Ovary (tissue), 7 donors: ENCODE measurements at regions not wholly inside any gene's neighbourhood (a gene's known extent, or its start where the extent isn't known, plus 50 kb on each side); places are given as distances from the start of the nearest gene placed in this dataset.

Source experiments
- DNase-seq, 5 donors: peaks; one replicate each; pipeline ENCODE4 v3.0.0-alpha.2; 2019 to 2020
- H3K27ac ChIP-seq, 2 donors: fragments of 200-600 bp; one replicate each; pipeline versions ENCODE4 v1.5.1 to v1.8.0; 2019 to 2022
- H3K27me3 ChIP-seq: fragments of 200-600 bp; one replicate; pipeline ENCODE4 v1.8.0; 2022
- H3K36me3 ChIP-seq: fragments of 200-600 bp; sonication (generic); one replicate; pipeline ENCODE4 v1.5.1; 2019
- H3K4me1 ChIP-seq: one replicate; pipeline ENCODE4 v1.8.1; 2013; ENCODE audit warnings: mild to moderate bottlenecking, moderate library complexity; ENCODE audit not compliant: insufficient read depth
- H3K4me3 ChIP-seq: fragments of 200-600 bp; sonication (generic); one replicate; pipeline ENCODE4 v1.5.1; 2017
- H3K9me3 ChIP-seq, 2 donors: fragments of 200-600 bp in 1 of 2; sonication (generic) in 1 of 2; one replicate each; pipeline versions ENCODE4 v1.5.1 to v1.8.1; 2013 to 2019; ENCODE audit warnings: mild to moderate bottlenecking in 1 of 2, moderate library complexity in 1 of 2
- CTCF ChIP-seq, 3 donors: fragments of 450-650 bp in 2 of 3; fragments of 200-600 bp in 1 of 3; IDR thresholded peaks; one replicate each; pipeline versions ENCODE4 v1.5.1 to v1.8.0; 2016 to 2022; ENCODE audit warnings: antibody characterized with exemption in 3 of 3, mild to moderate bottlenecking in 1 of 3
- EP300 ChIP-seq: sonication (generic); formaldehyde crosslinking; IDR thresholded peaks from one replicate; pipeline ENCODE4 v1.6.1; 2017; ENCODE audit warnings: antibody characterized with exemption
- POLR2A ChIP-seq: fragments of 450-650 bp; IDR thresholded peaks from one replicate; pipeline ENCODE4 v1.6.1; 2017; ENCODE audit warnings: antibody characterized with exemption, mild to moderate bottlenecking, moderate library complexity
- WGBS, 3 donors: extraction: QIAGEN DNeasy Blood & Tissue Kit in 1 of 3; methylation state at CpG; one replicate each; pipeline versions ENCODE4 v1.1.5 to v1.1.7; 2013 to 2017; 5-methylcytosine and 5-hydroxymethylcytosine counted together
- intact Hi-C, 4 donors: fragments of 100-400 bp; cut with DNase I; formaldehyde crosslinking; loops; one replicate each; pipeline versions ENCODE4 v1.11.0 to v1.15.1; 2022 to 2023
- donor health status: DM: no; HTN: no; CAD: no; lungs with moderate emphysema.
- donor health status: DM: no; HTN: no; CAD: no.
- donor health status: Bipolar disorder and iron deficiency.
- donor health status: DM: no; HTN: no; CAD: no.
- donor health status: DM: yes; HTN: yes; CAD: no.

GRCh38 chr12:114041590-114041989 is 75.5 kb upstream of the RBM19 start:
- Histone ChIP-seq H3K27me3 (no peaks in the 10 kb centered on the region), H3K4me1 (no peaks in the 10 kb centered on the region), H3K36me3 (no peaks in the 10 kb centered on the region), H3K4me3 (no peak overlapping the region), H3K9me3 (no peaks in the 10 kb centered on the region), H3K27ac (no peak overlapping the region)
- 73 to 76% (median 74%) methylated on average over 1 of the region's 1 CpG for WGBS, 3 donors
- intact Hi-C loops: no loop called here
- no peak for DNase-seq
- TF ChIP-seq CTCF (IDR thresholded peaks at IDR 0.05) (no peak), POLR2A (no peak), EP300 (no peak)

GRCh38 chr12:114041136-114041535 is 75.0 kb upstream of the RBM19 start:
- 58 to 72% (median 61%) methylated on average over 6 of the region's 6 CpGs for WGBS, 3 donors
- Histone ChIP-seq H3K9me3 (no peaks in the 10 kb centered on the region), H3K4me1 (no peaks in the 10 kb centered on the region), H3K27me3 (no peaks in the 10 kb centered on the region), H3K4me3 (no peak overlapping the region), H3K36me3 (no peaks in the 10 kb centered on the region), H3K27ac (no peak overlapping the region)
- TF ChIP-seq EP300 (no peak), CTCF (IDR thresholded peaks at IDR 0.05) (no peak), POLR2A (no peak)
- intact Hi-C loops: no loop called here
- DNase-seq: no peak

- no peak overlapping the region for H3K27ac ChIP-seq
- no peak overlapping the region for H3K4me3 ChIP-seq
- H3K9me3 ChIP-seq: no peaks in the 10 kb centered on the region
- no peak for TF ChIP-seq CTCF (IDR thresholded peaks at IDR 0.05)
- no peak for TF ChIP-seq POLR2A
- TF ChIP-seq EP300: no peak
- no peaks in the 10 kb centered on the region for H3K27me3 ChIP-seq
- DNase-seq: no peak
- 90 to 96% (median 94%) methylated on average over 3 of the region's 3 CpGs for WGBS, 3 donors
- H3K4me1 ChIP-seq: no peaks in the 10 kb centered on the region
- intact Hi-C loops: no loop called here
- H3K36me3 ChIP-seq: no peaks in the 10 kb centered on the region
These were observed 72.8 kb upstream of the RBM19 start for GRCh38 chr12:114038962-114039361.

GRCh38 chr12:114032801-114033200 is 66.7 kb upstream of the RBM19 start:
- H3K9me3 ChIP-seq: no peaks in the 10 kb centered on the region
- H3K36me3 ChIP-seq: no peaks in the 10 kb centered on the region
- WGBS, 3 donors: 80 to 90% (median 85%) methylated on average over 3 of the region's 3 CpGs
- H3K4me1 ChIP-seq: no peaks in the 10 kb centered on the region
- no peak overlapping the region for H3K4me3 ChIP-seq
- no peaks in the 10 kb centered on the region for H3K27me3 ChIP-seq
- no peak for DNase-seq
- TF ChIP-seq POLR2A: no peak
- no peak for TF ChIP-seq CTCF (IDR thresholded peaks at IDR 0.05)
- TF ChIP-seq EP300: no peak
- H3K27ac ChIP-seq: no peak overlapping the region
- intact Hi-C loops: no loop called here

- intact Hi-C loops: no loop called here
- Histone ChIP-seq H3K36me3 (no peaks in the 10 kb centered on the region), H3K4me3 (no peak overlapping the region), H3K27ac (no peak overlapping the region), H3K4me1 (no peaks in the 10 kb centered on the region), H3K9me3 (no peaks in the 10 kb centered on the region), H3K27me3 (no peaks in the 10 kb centered on the region)
- no peak for DNase-seq
- TF ChIP-seq CTCF (IDR thresholded peaks at IDR 0.05) (no peak), EP300 (no peak), POLR2A (no peak)
- WGBS, 3 donors: 45 to 58% (median 57%) methylated on average over 4 of the region's 4 CpGs
These were observed 64.3 kb upstream of the RBM19 start for GRCh38 chr12:114030451-114030850.
